Ishikawa (cell line): ENCODE measurements at regions not wholly inside any gene's neighbourhood (a gene's known extent, or its start where the extent isn't known, plus 50 kb on each side); places are given as distances from the start of the nearest gene placed in this dataset.

ENCODE experiments used
- CEBPB ChIP-seq: IDR thresholded peaks from 2 replicates; pipeline ENCODE4 v1.6.1; 2012
- CREB1 ChIP-seq: IDR thresholded peaks from 2 replicates; pipeline ENCODE4 v1.6.1; 2012; ENCODE audit warnings: low read depth
- EGR1 ChIP-seq: IDR thresholded peaks from 2 replicates; pipeline ENCODE4 v1.6.1; 2012
- EP300 ChIP-seq: IDR thresholded peaks from 2 replicates; pipeline ENCODE4 v1.6.1; 2012; ENCODE audit warnings: borderline replicate concordance
- RAD21 ChIP-seq: IDR thresholded peaks from 2 replicates; pipeline ENCODE4 v1.6.1; 2012; ENCODE audit warnings: low read depth
- TAF1 ChIP-seq: IDR thresholded peaks from 2 replicates; pipeline ENCODE4 v1.6.1; 2012; ENCODE audit warnings: low read depth, mild to moderate bottlenecking
- TEAD4 ChIP-seq: IDR thresholded peaks from 2 replicates; pipeline ENCODE4 v1.6.1; 2012

- TF ChIP-seq TEAD4 (no peak), RAD21 (no peak), TAF1 (no peak), CREB1 (no peak), EP300 (no peak), CEBPB (no peak), EGR1 (no peak)
These were observed 292.4 kb upstream of the SEL1L start for GRCh38 chr14:81826081-81826480.
